ENCODE measurements at regions not wholly inside any gene's neighbourhood (a gene's known extent, or its start where the extent isn't known, plus 50 kb on each side); places are given as distances from the start of the nearest gene placed in this dataset.
"Not testable (repeated sequence)": the region's sequence is repeated elsewhere in the genome, so short reads cannot be mapped to it uniquely, and the experiment has no call there.

GRCh38 chr4:78660559-78660958 is 109.0 kb downstream of the ANXA3 start:
- in situ Hi-C loops (cut with HindIII; ENCODE audit: low sequenced_read_pairs), result no loop called here
- DNase-seq (ENCODE audit: low read depth, low spot score), result no peak
- no peak overlapping the region for H3K4me3 ChIP-seq (ENCODE audit: low read depth, low read length)
- TF ChIP-seq, protein P1, sequence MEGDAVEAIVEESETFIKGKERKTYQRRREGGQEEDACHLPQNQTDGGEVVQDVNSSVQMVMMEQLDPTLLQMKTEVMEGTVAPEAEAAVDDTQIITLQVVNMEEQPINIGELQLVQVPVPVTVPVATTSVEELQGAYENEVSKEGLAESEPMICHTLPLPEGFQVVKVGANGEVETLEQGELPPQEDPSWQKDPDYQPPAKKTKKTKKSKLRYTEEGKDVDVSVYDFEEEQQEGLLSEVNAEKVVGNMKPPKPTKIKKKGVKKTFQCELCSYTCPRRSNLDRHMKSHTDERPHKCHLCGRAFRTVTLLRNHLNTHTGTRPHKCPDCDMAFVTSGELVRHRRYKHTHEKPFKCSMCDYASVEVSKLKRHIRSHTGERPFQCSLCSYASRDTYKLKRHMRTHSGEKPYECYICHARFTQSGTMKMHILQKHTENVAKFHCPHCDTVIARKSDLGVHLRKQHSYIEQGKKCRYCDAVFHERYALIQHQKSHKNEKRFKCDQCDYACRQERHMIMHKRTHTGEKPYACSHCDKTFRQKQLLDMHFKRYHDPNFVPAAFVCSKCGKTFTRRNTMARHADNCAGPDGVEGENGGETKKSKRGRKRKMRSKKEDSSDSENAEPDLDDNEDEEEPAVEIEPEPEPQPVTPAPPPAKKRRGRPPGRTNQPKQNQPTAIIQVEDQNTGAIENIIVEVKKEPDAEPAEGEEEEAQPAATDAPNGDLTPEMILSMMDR (IDR thresholded peaks at IDR 0.05; ENCODE audit: low read depth, low read length), result no peak

GRCh38 chr4:78661086-78661690 is 109.6 kb downstream of the ANXA3 start:
- H3K4me3 ChIP-seq (ENCODE audit: low read depth, low read length), result no peak overlapping the region
- in situ Hi-C loops (cut with HindIII; ENCODE audit: low sequenced_read_pairs), result no loop called here
- DNase-seq (ENCODE audit: low read depth, low spot score), result no peak
- TF ChIP-seq, protein P1 (IDR thresholded peaks at IDR 0.05; ENCODE audit: low read depth, low read length), result no peak

DNA sequence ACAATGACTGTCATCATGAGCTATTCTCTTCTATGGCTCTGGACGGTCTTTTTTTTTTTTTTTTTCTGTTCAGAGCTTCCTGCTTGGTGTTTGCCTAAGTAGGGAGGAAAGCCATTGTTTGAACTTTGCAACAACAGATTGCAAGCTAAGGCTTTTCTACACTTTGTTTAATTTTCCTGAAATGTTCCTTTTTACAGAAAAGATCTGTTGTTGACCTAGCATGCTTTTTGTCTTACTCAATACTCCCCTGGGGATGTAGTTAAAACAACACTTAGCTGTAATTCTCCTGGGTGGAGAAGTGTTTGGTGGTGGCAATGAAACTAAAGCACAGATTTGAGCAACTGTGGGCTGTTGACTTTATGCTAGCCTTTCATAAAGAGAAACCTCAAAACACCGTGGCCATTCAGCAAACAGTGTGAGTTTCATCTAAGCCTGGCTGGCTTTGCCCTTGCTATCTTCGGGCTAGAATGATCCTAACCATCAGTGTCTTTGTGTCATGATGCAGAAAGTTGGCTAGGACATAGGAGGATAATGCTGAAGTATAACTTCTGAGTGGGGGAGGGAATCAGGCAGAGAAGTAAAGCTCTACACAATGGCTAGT is 110.5 kb downstream of the ANXA3 start:
- H3K4me3 ChIP-seq (ENCODE audit: low read depth, low read length), result no peak overlapping the region
- in situ Hi-C loops (cut with HindIII; ENCODE audit: low sequenced_read_pairs), result no loop called here
- TF ChIP-seq, protein P1 (IDR thresholded peaks at IDR 0.05; ENCODE audit: low read depth, low read length), result no peak
- DNase-seq (ENCODE audit: low read depth, low spot score), result peak; percentile 81

- in situ Hi-C loops (cut with HindIII; ENCODE audit: low sequenced_read_pairs), result no loop called here
- H3K4me3 ChIP-seq (ENCODE audit: low read depth, low read length), result no peak overlapping the region
- TF ChIP-seq, protein P1 (IDR thresholded peaks at IDR 0.05; ENCODE audit: low read depth, low read length), result no peak
- DNase-seq (ENCODE audit: low read depth, low spot score), result no peak
Measured at GRCh38 chr4:78662658-78663057, 111.1 kb downstream of the ANXA3 start.

- DNase-seq (ENCODE audit: low read depth, low spot score); in situ Hi-C loops (cut with HindIII; ENCODE audit: low sequenced_read_pairs); H3K4me3 ChIP-seq (ENCODE audit: low read depth, low read length): not testable (repeated sequence)
Measured at GRCh38 chr4:78664296-78664695, 111.9 kb upstream of the BMP2K start.

GRCh38 chr4:78665216-78665770 is 110.9 kb upstream of the BMP2K start:
- TF ChIP-seq, protein P1 (IDR thresholded peaks at IDR 0.05; ENCODE audit: low read depth, low read length), result no peak
- DNase-seq (ENCODE audit: low read depth, low spot score), result no peak
- no peak overlapping the region for H3K4me3 ChIP-seq (ENCODE audit: low read depth, low read length)
- in situ Hi-C loops (cut with HindIII; ENCODE audit: low sequenced_read_pairs), result no loop called here

DNA sequence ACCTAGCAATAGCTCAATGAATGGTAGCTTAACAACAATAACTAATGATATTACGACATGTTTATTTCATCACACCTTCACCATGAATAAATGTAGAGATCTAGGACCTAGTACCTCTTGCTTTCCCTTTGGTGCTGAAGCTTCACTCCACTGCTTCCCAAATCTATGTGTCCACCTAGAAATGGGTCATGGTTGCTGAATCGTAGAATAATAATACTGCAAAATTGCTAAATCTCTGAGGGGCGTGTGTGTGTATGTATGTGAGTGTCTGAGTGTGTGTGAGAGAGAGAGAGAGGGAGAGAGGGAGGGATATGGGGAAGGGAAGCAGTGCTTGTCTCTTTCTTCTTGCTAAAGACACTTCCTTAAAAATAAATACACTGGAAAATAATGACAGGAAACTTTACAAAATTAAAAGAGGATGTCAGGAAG is 109.3 kb upstream of the BMP2K start:
- TF ChIP-seq, protein P1 (IDR thresholded peaks at IDR 0.05; ENCODE audit: low read depth, low read length), result no peak
- in situ Hi-C loops (cut with HindIII; ENCODE audit: low sequenced_read_pairs), result no loop called here
- no peak for DNase-seq (ENCODE audit: low read depth, low spot score)
- no peak overlapping the region for H3K4me3 ChIP-seq (ENCODE audit: low read depth, low read length)
